RWPE1 (cell line): ENCODE measurements at regions not wholly inside any gene's neighbourhood (a gene's known extent, or its start where the extent isn't known, plus 50 kb on each side); places are given as distances from the start of the nearest gene placed in this dataset.

Experiments used
- CTCF ChIA-PET: fragments of 350-600 bp; sonication (Branson Sonifier 250); formaldehyde crosslinking; extraction: SDS; loops from one replicate; lab custom pipeline; 2021; lab: Yijun Ruan, JAX
- POLR2A ChIA-PET: fragments of 400-600 bp; formaldehyde crosslinking; extraction: SDS; loops from one replicate; lab custom pipeline; 2020; ENCODE audit warnings: antibody characterized with exemption; ENCODE audit not compliant: low non-redundant PET; lab: Yijun Ruan, JAX
- DNase-seq: peaks from one replicate; pipeline ENCODE4 v3.0.0; 2012; ENCODE audit warnings: low spot score
- H3K27ac ChIP-seq: fragments of 450-650 bp; 2 replicates; pipeline ENCODE4 v1.5.1; 2017
- CTCF ChIP-seq: fragments of 450-650 bp; conservative IDR thresholded peaks from 2 replicates; pipeline ENCODE4 v1.5.1; 2017; ENCODE audit warnings: low read depth, mild to moderate bottlenecking

GRCh38 chr5:97422678-97423077, 239.6 kb upstream of the RIOK2 start:
- H3K27ac ChIP-seq = no peak overlapping the region
- DNase-seq = no peak
- CTCF ChIA-PET = interaction anchor here (0.5 kb wide), 1 partner anchor 10 kb away, joined by 5 read pairs; no protein-coding TSS in a partner anchor
- POLR2A ChIA-PET = no interaction called here
- TF ChIP-seq CTCF = no peak

GRCh38 chr5:97425511-97425910, 242.5 kb upstream of the RIOK2 start:
- peak; percentile 24; the same call in 1 of the 2 replicates for TF ChIP-seq CTCF
- H3K27ac ChIP-seq = no peak overlapping the region
- CTCF ChIA-PET = interaction anchor here (0.5 to 0.9 kb wide), 8 partner anchors 8 to 1417 kb away, joined by 3 to 4 read pairs (median 4); no protein-coding TSS in a partner anchor
- POLR2A ChIA-PET = no interaction called here
- peak; percentile 13 for DNase-seq

- DNase-seq = no peak
- no peak overlapping the region for H3K27ac ChIP-seq
- no peak for TF ChIP-seq CTCF
- ChIA-PET POLR2A (no interaction called here), CTCF (interaction anchor here (0.6 to 1.3 kb wide), 5 partner anchors 12 to 1956 kb away, joined by 4 to 6 read pairs (median 5); no protein-coding TSS in a partner anchor)
These were observed 244.2 kb upstream of the RIOK2 start for GRCh38 chr5:97427235-97427634.

GRCh38 chr5:97434021-97434420, 251.0 kb upstream of the RIOK2 start:
- ChIA-PET POLR2A (no interaction called here), CTCF (no interaction called here)
- no peak for DNase-seq
- no peak overlapping the region for H3K27ac ChIP-seq
- no peak for TF ChIP-seq CTCF

- no peak for TF ChIP-seq CTCF
- CTCF ChIA-PET = no interaction called here
- DNase-seq = no peak
- POLR2A ChIA-PET = no interaction called here
- H3K27ac ChIP-seq = no peak overlapping the region
These were observed 253.4 kb upstream of the RIOK2 start for GRCh38 chr5:97436405-97436804.

- no peak overlapping the region for H3K27ac ChIP-seq
- POLR2A ChIA-PET = no interaction called here
- TF ChIP-seq CTCF = no peak
- no peak for DNase-seq
- CTCF ChIA-PET = interaction anchor here (0.7 kb wide), 1 partner anchor 1355 kb away, joined by 4 read pairs; no protein-coding TSS in a partner anchor
These were observed 260.7 kb upstream of the RIOK2 start for GRCh38 chr5:97443740-97444139.
